DND-41 (cell line): ENCODE measurements at regions not wholly inside any gene's neighbourhood (a gene's known extent, or its start where the extent isn't known, plus 50 kb on each side); places are given as distances from the start of the nearest gene placed in this dataset.

Experiments used
- ATAC-seq: fragments of 200-7000 bp; cut with Tn5 transposase; 3 replicates; pipeline ENCODE4 v1.9.1; 2021; ENCODE audit warnings: low read depth; ENCODE audit not compliant: insufficient read depth
- DNase-seq: peaks from one replicate; pipeline ENCODE4 v3.0.0-alpha.2; 2020
- H2AFZ ChIP-seq: 2 replicates; pipeline ENCODE4 v1.6.0; 2012; ENCODE audit warnings: low read depth, low read length
- H3K27ac ChIP-seq: 2 replicates; pipeline ENCODE4 v1.5.1; 2012; ENCODE audit warnings: low read length, inconsistent platforms
- H3K27me3 ChIP-seq: fragments of 200-600 bp; sonication (generic); 2 replicates; pipeline ENCODE4 v1.6.0; 2012; ENCODE audit warnings: low read length, mild to moderate bottlenecking, inconsistent platforms; ENCODE audit not compliant: insufficient read depth, poor library complexity
- H3K36me3 ChIP-seq: 2 replicates; pipeline ENCODE4 v1.5.1; 2012; ENCODE audit warnings: low read length, inconsistent platforms; ENCODE audit not compliant: insufficient read depth
- H3K4me1 ChIP-seq: 2 replicates; pipeline ENCODE4 v1.5.1; 2012; ENCODE audit warnings: mild to moderate bottlenecking, low read length; ENCODE audit not compliant: insufficient read depth
- H3K4me2 ChIP-seq: 2 replicates; pipeline ENCODE4 v1.6.0; 2012; ENCODE audit warnings: mild to moderate bottlenecking, moderate library complexity, low read length, inconsistent platforms; ENCODE audit not compliant: insufficient read depth
- H3K4me3 ChIP-seq, 2 experiments: fragments of 200-600 bp in 1 of 2; shearing (Covaris generic) in 1 of 2; 2 replicates each; pipeline ENCODE4 v1.5.1; 2012 to 2016; ENCODE audit warnings: inconsistent platforms in 2 of 2, low read length in 2 of 2, mild to moderate bottlenecking in 2 of 2, low read depth in 1 of 2, moderate library complexity in 1 of 2
- H3K79me2 ChIP-seq: 2 replicates; pipeline ENCODE4 v1.6.0; 2012; ENCODE audit warnings: low read length, inconsistent platforms; ENCODE audit not compliant: insufficient read depth
- H3K9ac ChIP-seq: 2 replicates; pipeline ENCODE4 v1.6.0; 2012; ENCODE audit warnings: low read depth, mild to moderate bottlenecking, inconsistent platforms, low read length, moderate library complexity
- H3K9me3 ChIP-seq: 2 replicates; pipeline ENCODE4 v1.5.1; 2012; ENCODE audit warnings: low read length, moderate library complexity, mild to moderate bottlenecking, inconsistent platforms; ENCODE audit not compliant: insufficient read depth, severe bottlenecking
- H4K20me1 ChIP-seq: 2 replicates; pipeline ENCODE4 v1.6.0; 2012; ENCODE audit warnings: low read length; ENCODE audit not compliant: insufficient read depth
- CTCF ChIP-seq: IDR thresholded peaks from 2 replicates; pipeline ENCODE4 v1.5.1; 2012; ENCODE audit warnings: borderline replicate concordance, low read length, moderate library complexity, mild to moderate bottlenecking; ENCODE audit not compliant: poor library complexity, severe bottlenecking; ENCODE audit errors: extremely low read depth
- EZH2 ChIP-seq: IDR thresholded peaks from 3 replicates; pipeline ENCODE4 v1.6.1; 2012; ENCODE audit warnings: borderline replicate concordance, low read depth, mild to moderate bottlenecking, moderate library complexity, low read length, inconsistent platforms; ENCODE audit not compliant: severe bottlenecking

GRCh38 chr5:66242050-66242715 lies 98.1 kb downstream of the SREK1 start:
- no peak for DNase-seq

GRCh38 chr5:66246608-66247007 lies 102.5 kb downstream of the SREK1 start:
- no peaks in the 10 kb centered on the region for H3K79me2 ChIP-seq
- no peak overlapping the region for H3K9ac ChIP-seq
- no peak overlapping the region for H3K4me2 ChIP-seq
- TF ChIP-seq EZH2 = no peak
- TF ChIP-seq CTCF = no peak
- H3K27me3 ChIP-seq = no peaks in the 10 kb centered on the region
- H2AFZ ChIP-seq = no peak overlapping the region
- H3K9me3 ChIP-seq = no peaks in the 10 kb centered on the region
- no peak overlapping the region for H3K27ac ChIP-seq
- DNase-seq (no peak), ATAC-seq (no peak)
- no peaks in the 10 kb centered on the region for H3K36me3 ChIP-seq
- H3K4me3 ChIP-seq = no peak overlapping the region
- H4K20me1 ChIP-seq = no peaks in the 10 kb centered on the region
- no peaks in the 10 kb centered on the region for H3K4me1 ChIP-seq

More at GRCh38 chr5:66242050-66242715, 98.1 kb downstream of the SREK1 start:
- Histone ChIP-seq H3K9ac (no peak overlapping the region), H3K9me3 (no peaks in the 10 kb centered on the region), H3K4me1 (no peaks in the 10 kb centered on the region), H3K27ac (no peak overlapping the region), H3K79me2 (no peaks in the 10 kb centered on the region), H4K20me1 (no peaks in the 10 kb centered on the region), H2AFZ (no peak overlapping the region), H3K36me3 (no peaks in the 10 kb centered on the region), H3K27me3 (no peaks in the 10 kb centered on the region), H3K4me3 (no peak overlapping the region), H3K4me2 (no peak overlapping the region)
- TF ChIP-seq CTCF (no peak), EZH2 (no peak)
- ATAC-seq = no peak

GRCh38 chr5:66247176-66247960 lies 103.3 kb downstream of the SREK1 start:
- Histone ChIP-seq H4K20me1 (no peaks in the 10 kb centered on the region), H3K4me1 (no peaks in the 10 kb centered on the region), H3K4me2 (no peak overlapping the region), H3K27me3 (no peaks in the 10 kb centered on the region), H3K9ac (no peak overlapping the region), H3K9me3 (no peaks in the 10 kb centered on the region), H3K36me3 (no peaks in the 10 kb centered on the region), H2AFZ (no peak overlapping the region), H3K27ac (no peak overlapping the region), H3K4me3 (no peak overlapping the region), H3K79me2 (no peaks in the 10 kb centered on the region)
- ATAC-seq (no peak), DNase-seq (no peak)
- TF ChIP-seq CTCF (no peak), EZH2 (no peak)
